ENCODE measurements at regions not wholly inside any gene's neighbourhood (a gene's known extent, or its start where the extent isn't known, plus 50 kb on each side); places are given as distances from the start of the nearest gene placed in this dataset.
"Not testable (repeated sequence)": the region's sequence is repeated elsewhere in the genome, so short reads cannot be mapped to it uniquely, and the experiment has no call there.

GRCh38 chr22:48820481-48821345, 1007.0 kb downstream of the BRD1 start:
- no peaks in the 10 kb centered on the region for H3K4me1 ChIP-seq (replicated peaks in 1 of 2)
- 80 to 85% (median 81%) methylated on average over 13 to 27 of the region's 27 CpGs for WGBS, 4 donors
- no peak overlapping the region for H3K4me3 ChIP-seq
- no peak overlapping the region for H3K27ac ChIP-seq
- no peak for DNase-seq
- H3K9me3 ChIP-seq (replicated peaks in 1 of 3) = no peaks in the 10 kb centered on the region
- intact Hi-C loops (cut with DNase I) = no loop called here
- peaks cover 4% of the 10 kb centered on the region for H3K27me3 ChIP-seq
- H3K36me3 ChIP-seq (replicated peaks in 1 of 2) = no peaks in the 10 kb centered on the region
- TF ChIP-seq POLR2A (IDR thresholded peaks at IDR 0.05) (no peak), CTCF (IDR thresholded peaks at IDR 0.05) (no peak)

- no peak for DNase-seq
- Histone ChIP-seq H3K27ac (no peak overlapping the region), H3K27me3 (peaks cover 4% of the 10 kb centered on the region), H3K36me3 (replicated peaks in 1 of 2) (no peaks in the 10 kb centered on the region), H3K9me3 (replicated peaks in 1 of 3) (no peaks in the 10 kb centered on the region), H3K4me1 (replicated peaks in 1 of 2) (no peaks in the 10 kb centered on the region), H3K4me3 (no peak overlapping the region)
- WGBS, 4 donors = 41 to 69% (median 60%) methylated on average over 13 of the region's 13 CpGs
- TF ChIP-seq CTCF (IDR thresholded peaks at IDR 0.05) = no peak
- intact Hi-C loops (cut with DNase I) = no loop called here
These were observed 1007.7 kb downstream of the BRD1 start for GRCh38 chr22:48819961-48820360.

- 84 to 92% (median 87%) methylated on average over 11 to 16 of the region's 16 CpGs for WGBS, 4 donors
- TF ChIP-seq POLR2A (IDR thresholded peaks at IDR 0.05) (no peak), CTCF (IDR thresholded peaks at IDR 0.05) (no peak)
- intact Hi-C loops (cut with DNase I) = no loop called here
- Histone ChIP-seq H3K27ac (no peak overlapping the region), H3K27me3 (peaks cover 4% of the 10 kb centered on the region), H3K4me1 (replicated peaks in 1 of 2) (no peaks in the 10 kb centered on the region), H3K9me3 (replicated peaks in 1 of 3) (no peaks in the 10 kb centered on the region), H3K4me3 (no peak overlapping the region), H3K36me3 (replicated peaks in 1 of 2) (no peaks in the 10 kb centered on the region)
- no peak for DNase-seq
These were observed 1008.4 kb downstream of the BRD1 start for GRCh38 chr22:48819232-48819631.

GRCh38 chr22:48817491-48817890, 1010.2 kb downstream of the BRD1 start:
- H3K27me3 ChIP-seq; H3K4me3 ChIP-seq; H3K4me1 ChIP-seq (replicated peaks in 1 of 2); intact Hi-C loops (cut with DNase I); H3K36me3 ChIP-seq (replicated peaks in 1 of 2); DNase-seq; H3K9me3 ChIP-seq (replicated peaks in 1 of 3); H3K27ac ChIP-seq: not testable (repeated sequence)
- WGBS, 4 donors = 83 to 88% (median 85%) methylated on average over 10 of the region's 10 CpGs

- no peaks in the 10 kb centered on the region for H3K27me3 ChIP-seq
- H3K4me3 ChIP-seq = no peak overlapping the region
- no peak for TF ChIP-seq POLR2A (IDR thresholded peaks at IDR 0.05)
- TF ChIP-seq CTCF (IDR thresholded peaks at IDR 0.05) = no peak
- H3K27ac ChIP-seq = no peak overlapping the region
- no peaks in the 10 kb centered on the region for H3K36me3 ChIP-seq (replicated peaks in 1 of 2)
- no peak for DNase-seq
- H3K4me1 ChIP-seq (replicated peaks in 1 of 2) = no peaks in the 10 kb centered on the region
- WGBS, 4 donors = 68 to 78% (median 73%) methylated on average over 7 of the region's 7 CpGs
- H3K9me3 ChIP-seq (replicated peaks in 1 of 3) = no peaks in the 10 kb centered on the region
- intact Hi-C loops (cut with DNase I) = no loop called here
These were observed 1015.8 kb downstream of the BRD1 start for GRCh38 chr22:48811885-48812284.

Data from adrenal gland (tissue), 9 donors.